ENCODE measurements at regions not wholly inside any gene's neighbourhood (a gene's known extent, or its start where the extent isn't known, plus 50 kb on each side); places are given as distances from the start of the nearest gene placed in this dataset.
"Not testable (repeated sequence)": the region's sequence is repeated elsewhere in the genome, so short reads cannot be mapped to it uniquely, and the experiment has no call there.

- no peak for DNase-seq (ENCODE audit: low read depth)
- TF ChIP-seq, protein P1, sequence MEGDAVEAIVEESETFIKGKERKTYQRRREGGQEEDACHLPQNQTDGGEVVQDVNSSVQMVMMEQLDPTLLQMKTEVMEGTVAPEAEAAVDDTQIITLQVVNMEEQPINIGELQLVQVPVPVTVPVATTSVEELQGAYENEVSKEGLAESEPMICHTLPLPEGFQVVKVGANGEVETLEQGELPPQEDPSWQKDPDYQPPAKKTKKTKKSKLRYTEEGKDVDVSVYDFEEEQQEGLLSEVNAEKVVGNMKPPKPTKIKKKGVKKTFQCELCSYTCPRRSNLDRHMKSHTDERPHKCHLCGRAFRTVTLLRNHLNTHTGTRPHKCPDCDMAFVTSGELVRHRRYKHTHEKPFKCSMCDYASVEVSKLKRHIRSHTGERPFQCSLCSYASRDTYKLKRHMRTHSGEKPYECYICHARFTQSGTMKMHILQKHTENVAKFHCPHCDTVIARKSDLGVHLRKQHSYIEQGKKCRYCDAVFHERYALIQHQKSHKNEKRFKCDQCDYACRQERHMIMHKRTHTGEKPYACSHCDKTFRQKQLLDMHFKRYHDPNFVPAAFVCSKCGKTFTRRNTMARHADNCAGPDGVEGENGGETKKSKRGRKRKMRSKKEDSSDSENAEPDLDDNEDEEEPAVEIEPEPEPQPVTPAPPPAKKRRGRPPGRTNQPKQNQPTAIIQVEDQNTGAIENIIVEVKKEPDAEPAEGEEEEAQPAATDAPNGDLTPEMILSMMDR (IDR thresholded peaks at IDR 0.05; ENCODE audit: insufficient read depth, low read depth, low read length, missing control alignments): no peak
- no peak overlapping the region for H3K4me3 ChIP-seq (ENCODE audit: low read length)
Observed at GRCh38 chr5:163748934-163749333, 243.5 kb downstream of the MAT2B start.

DNA sequence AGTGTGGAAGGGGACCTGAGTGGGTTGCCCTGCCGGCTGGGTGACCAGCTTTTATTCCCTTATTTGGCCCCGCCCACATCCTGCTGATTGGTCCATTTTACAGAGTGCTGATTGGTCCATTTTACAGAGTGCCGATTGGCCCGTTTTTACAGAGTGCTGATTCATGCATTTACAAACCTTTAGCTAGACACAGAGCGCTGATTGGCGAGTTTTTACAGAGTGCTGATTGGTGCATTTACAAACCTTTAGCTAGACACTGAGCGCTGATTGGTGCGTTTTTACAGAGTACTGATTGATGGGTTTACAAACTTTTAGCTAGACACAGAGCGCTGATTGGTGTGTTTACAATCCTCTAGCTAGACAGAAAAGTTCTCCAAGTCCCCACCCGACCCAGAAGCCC, 245.0 kb downstream of the MAT2B start:
- not testable (repeated sequence) for H3K4me3 ChIP-seq (ENCODE audit: low read length); DNase-seq (ENCODE audit: low read depth)

DNA sequence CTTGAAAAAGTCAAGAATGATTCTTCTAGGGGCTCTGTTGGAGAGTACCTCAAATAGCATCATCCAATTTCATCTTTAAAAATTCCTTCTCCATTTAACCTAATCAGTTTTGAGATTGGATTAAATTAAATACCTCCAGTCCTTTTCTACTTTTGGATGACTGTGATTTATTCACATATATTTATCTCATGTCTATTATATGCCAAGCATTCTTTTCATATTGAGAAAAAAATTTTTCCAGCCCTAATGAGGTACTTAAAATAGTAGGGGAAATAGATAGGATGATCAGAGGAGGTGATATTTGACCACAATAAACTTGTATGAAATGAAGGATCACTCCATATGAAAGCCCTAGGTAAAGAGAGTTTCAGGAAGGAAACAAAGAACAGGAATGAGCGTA, 250.1 kb downstream of the MAT2B start:
- DNase-seq (ENCODE audit: low read depth): no peak
- no peak overlapping the region for H3K4me3 ChIP-seq (ENCODE audit: low read length)
- TF ChIP-seq, protein P1 (IDR thresholded peaks at IDR 0.05; ENCODE audit: insufficient read depth, low read depth, low read length, missing control alignments): no peak

- no peak overlapping the region for H3K4me3 ChIP-seq (ENCODE audit: low read length)
- TF ChIP-seq, protein P1 (IDR thresholded peaks at IDR 0.05; ENCODE audit: insufficient read depth, low read depth, low read length, missing control alignments): no peak
- no peak for DNase-seq (ENCODE audit: low read depth)
Observed at GRCh38 chr5:163756170-163756569, 250.8 kb downstream of the MAT2B start.

GRCh38 chr5:163757344-163757743, 251.9 kb downstream of the MAT2B start:
- no peak for DNase-seq (ENCODE audit: low read depth)
- H3K4me3 ChIP-seq (ENCODE audit: low read length): no peak overlapping the region
- TF ChIP-seq, protein P1 (IDR thresholded peaks at IDR 0.05; ENCODE audit: insufficient read depth, low read depth, low read length, missing control alignments): no peak

DNA sequence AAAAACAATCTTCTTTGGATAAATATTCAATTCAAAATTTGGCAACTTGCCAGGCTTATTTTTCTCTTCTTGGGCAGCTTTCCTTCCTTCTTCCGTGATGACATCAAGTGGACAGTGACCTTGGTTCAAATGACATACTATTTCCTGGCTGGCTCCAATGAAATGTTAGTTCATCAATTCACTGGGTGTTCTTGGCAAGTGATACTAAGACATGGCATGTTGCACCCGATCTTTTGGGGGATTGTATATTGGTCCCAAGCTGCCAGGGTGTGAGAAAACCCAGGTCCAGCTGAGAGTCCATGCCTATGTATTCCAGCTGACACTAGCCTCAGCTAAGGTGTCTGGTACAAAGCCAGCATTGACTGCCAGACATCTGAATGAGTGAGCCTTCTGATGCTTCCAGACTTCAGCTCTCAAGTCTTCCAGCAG, 252.9 kb downstream of the MAT2B start:
- TF ChIP-seq, protein P1 (IDR thresholded peaks at IDR 0.05; ENCODE audit: insufficient read depth, low read depth, low read length, missing control alignments): no peak
- DNase-seq (ENCODE audit: low read depth): no peak
- no peak overlapping the region for H3K4me3 ChIP-seq (ENCODE audit: low read length)

DNA sequence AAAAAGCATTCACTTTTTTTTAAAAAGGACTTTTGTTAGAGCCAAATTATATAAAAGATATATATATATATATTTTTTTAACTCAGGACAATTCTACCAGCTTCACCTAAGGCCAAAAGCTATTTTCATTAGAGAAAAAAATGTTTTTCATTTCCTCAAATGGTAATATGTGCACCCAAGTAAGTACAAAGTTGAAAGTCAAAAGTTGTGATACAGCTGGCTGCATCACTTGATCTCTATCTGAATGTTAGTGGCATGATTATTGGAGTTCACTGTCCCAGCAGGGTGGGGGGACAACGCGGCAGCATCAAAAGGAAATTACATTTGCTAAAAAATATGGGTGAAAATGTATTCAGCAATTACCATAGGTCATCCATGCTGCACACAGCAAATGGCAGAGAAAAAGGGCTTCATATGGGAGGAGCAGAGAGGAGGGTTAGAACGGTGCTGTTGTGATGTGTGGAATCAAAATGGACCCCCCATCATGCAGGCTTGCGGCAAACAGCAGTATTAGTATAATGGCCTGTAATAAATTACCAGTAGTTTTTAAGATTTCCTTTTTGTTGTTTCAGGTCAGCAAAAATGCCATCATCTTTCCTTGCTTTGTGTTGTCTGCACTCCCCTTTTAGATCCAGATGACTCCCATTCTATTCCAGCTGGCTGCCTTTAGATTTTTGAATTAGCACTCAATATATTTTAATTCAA, 253.7 kb downstream of the MAT2B start:
- TF ChIP-seq, protein P1 (IDR thresholded peaks at IDR 0.05; ENCODE audit: insufficient read depth, low read depth, low read length, missing control alignments): no peak
- no peak for DNase-seq (ENCODE audit: low read depth)
- H3K4me3 ChIP-seq (ENCODE audit: low read length): no peak overlapping the region
